ENCODE measurements at regions not wholly inside any gene's neighbourhood (a gene's known extent, or its start where the extent isn't known, plus 50 kb on each side); places are given as distances from the start of the nearest gene placed in this dataset.
A peak's percentile ranks its signal among the peaks of the same experiment; 100 is the strongest.

GRCh38 chr6:6842291-6842690 lies 253.8 kb downstream of the LY86 start:
- DNase-seq = peak; percentile 51

- DNase-seq = peak; percentile 48
These were observed 254.6 kb downstream of the LY86 start for GRCh38 chr6:6843057-6843627.

GRCh38 chr6:6843777-6844176 lies 255.3 kb downstream of the LY86 start:
- DNase-seq = no peak

GRCh38 chr6:6844530-6844929 lies 256.0 kb downstream of the LY86 start:
- DNase-seq = no peak

- DNase-seq = no peak
These were observed 257.1 kb downstream of the LY86 start for GRCh38 chr6:6845603-6846002.

- no peak for DNase-seq
These were observed 259.1 kb downstream of the LY86 start for GRCh38 chr6:6847591-6847990.

- peak; percentile 95 for DNase-seq
These were observed 256.5 kb upstream of the RREB1 start for GRCh38 chr6:6851059-6851948.

GRCh38 chr6:6851949-6852261 lies 255.9 kb upstream of the RREB1 start:
- DNase-seq = no peak

GRCh38 chr6:6856538-6857523 lies 250.9 kb upstream of the RREB1 start:
- no peak for DNase-seq

- DNase-seq = no peak
These were observed 250.2 kb upstream of the RREB1 start for GRCh38 chr6:6857528-6857927.

- no peak for DNase-seq
These were observed 249.2 kb upstream of the RREB1 start for GRCh38 chr6:6858533-6858982.

GRCh38 chr6:6859105-6859504 lies 248.7 kb upstream of the RREB1 start:
- DNase-seq = no peak

GRCh38 chr6:6859722-6860121 lies 248.0 kb upstream of the RREB1 start:
- no peak for DNase-seq

GRCh38 chr6:6860863-6861262 lies 246.9 kb upstream of the RREB1 start:
- DNase-seq = no peak

GRCh38 chr6:6861351-6861894 lies 246.3 kb upstream of the RREB1 start:
- no peak for DNase-seq

GRCh38 chr6:6861995-6862394 lies 245.8 kb upstream of the RREB1 start:
- no peak for DNase-seq

- DNase-seq = no peak
These were observed 243.7 kb upstream of the RREB1 start for GRCh38 chr6:6863970-6864639.

GRCh38 chr6:6865611-6866010 lies 242.2 kb upstream of the RREB1 start:
- no peak for DNase-seq

GRCh38 chr6:6866656-6867403 lies 240.9 kb upstream of the RREB1 start:
- peak; percentile 48 for DNase-seq

GRCh38 chr6:6867404-6867799 lies 240.4 kb upstream of the RREB1 start:
- DNase-seq = no peak

- no peak for DNase-seq
These were observed 238.7 kb upstream of the RREB1 start for GRCh38 chr6:6869094-6869493.
